ENCODE measurements at regions not wholly inside any gene's neighbourhood (a gene's known extent, or its start where the extent isn't known, plus 50 kb on each side); places are given as distances from the start of the nearest gene placed in this dataset.

DNA sequence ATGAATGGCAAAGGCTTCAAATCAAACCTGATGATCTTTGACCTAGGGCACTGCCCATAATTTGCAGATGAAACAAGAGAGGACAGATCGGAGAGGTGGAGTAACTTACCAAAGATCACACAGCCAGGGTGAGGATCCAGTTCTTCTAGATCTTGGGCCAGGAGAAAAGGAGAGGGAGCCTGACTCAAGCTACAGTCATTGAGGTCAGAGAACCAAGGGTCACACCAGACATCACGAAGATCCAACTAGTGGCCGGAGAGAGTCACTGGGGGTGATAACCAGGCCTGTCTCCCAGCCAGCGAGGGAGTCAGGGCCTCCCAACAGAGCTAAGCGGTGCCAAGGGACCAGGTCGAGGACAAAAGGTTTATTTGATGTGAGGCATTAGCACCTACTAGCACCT is 115.0 kb downstream of the RIPK4 start:
- TF ChIP-seq, protein P1, sequence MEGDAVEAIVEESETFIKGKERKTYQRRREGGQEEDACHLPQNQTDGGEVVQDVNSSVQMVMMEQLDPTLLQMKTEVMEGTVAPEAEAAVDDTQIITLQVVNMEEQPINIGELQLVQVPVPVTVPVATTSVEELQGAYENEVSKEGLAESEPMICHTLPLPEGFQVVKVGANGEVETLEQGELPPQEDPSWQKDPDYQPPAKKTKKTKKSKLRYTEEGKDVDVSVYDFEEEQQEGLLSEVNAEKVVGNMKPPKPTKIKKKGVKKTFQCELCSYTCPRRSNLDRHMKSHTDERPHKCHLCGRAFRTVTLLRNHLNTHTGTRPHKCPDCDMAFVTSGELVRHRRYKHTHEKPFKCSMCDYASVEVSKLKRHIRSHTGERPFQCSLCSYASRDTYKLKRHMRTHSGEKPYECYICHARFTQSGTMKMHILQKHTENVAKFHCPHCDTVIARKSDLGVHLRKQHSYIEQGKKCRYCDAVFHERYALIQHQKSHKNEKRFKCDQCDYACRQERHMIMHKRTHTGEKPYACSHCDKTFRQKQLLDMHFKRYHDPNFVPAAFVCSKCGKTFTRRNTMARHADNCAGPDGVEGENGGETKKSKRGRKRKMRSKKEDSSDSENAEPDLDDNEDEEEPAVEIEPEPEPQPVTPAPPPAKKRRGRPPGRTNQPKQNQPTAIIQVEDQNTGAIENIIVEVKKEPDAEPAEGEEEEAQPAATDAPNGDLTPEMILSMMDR (conservative IDR thresholded peaks at IDR 0.05 in 1 of 2, IDR thresholded peaks at IDR 0.05 in 1 of 2; ENCODE audit: extremely low read depth in 1 of 2, insufficient read depth in 1 of 2, low read depth in 1 of 2, low read length in 2 of 2): peak in 1 of 2 donors; percentile 2
- no peak for TF ChIP-seq EZH2 (IDR thresholded peaks at IDR 0.05; ENCODE audit: borderline replicate concordance, low read length)

Data from mammary epithelial cell (primary cell).